IMR-90 (cell line): ENCODE measurements at regions not wholly inside any gene's neighbourhood (a gene's known extent, or its start where the extent isn't known, plus 50 kb on each side); places are given as distances from the start of the nearest gene placed in this dataset.

Experiments used
- ATAC-seq: fragments of 200-7000 bp; cut with Tn5 transposase; 2 replicates; pipeline ENCODE4 v1.9.1; 2020; ENCODE audit warnings: low read depth, mild to moderate bottlenecking, moderate library complexity
- BruUV-seq: library from RNA; stranded (reverse); fragments of 400-500 nt; replicated peaks from 2 replicates; lab custom pipeline; 2021; lab: Mats Ljungman, UMichigan
- CTCF ChIA-PET: fragments of 300-600 bp; formaldehyde crosslinking; extraction: SDS; loops from one replicate; lab custom pipeline; 2021; ENCODE audit warnings: antibody characterized with exemption; lab: Yijun Ruan, JAX
- POLR2A ChIA-PET: fragments of 300-600 bp; sonication (Branson Sonifier 250); formaldehyde crosslinking; loops from one replicate; lab custom pipeline; 2022; ENCODE audit warnings: antibody characterized with exemption; ENCODE audit not compliant: unreplicated experiment; lab: Charles Lee
- DNase-seq: peaks from one replicate; pipeline ENCODE4 v3.0.0; 2013
- H2AFZ ChIP-seq: replicated peaks from 2 replicates; pipeline ENCODE3; 2013; ENCODE audit warnings: low read length, mild to moderate bottlenecking; ENCODE audit not compliant: poor library complexity
- H2AK5ac ChIP-seq: 2 replicates; pipeline ENCODE4 v1.6.1; 2013; ENCODE audit warnings: low read depth, low read length, inconsistent platforms
- H2AK9ac ChIP-seq: replicated peaks from 2 replicates; pipeline ENCODE3; 2013; ENCODE audit warnings: mild to moderate bottlenecking, low read depth, low read length, moderate library complexity; ENCODE audit not compliant: poor library complexity
- H2BK120ac ChIP-seq: 2 replicates; pipeline ENCODE4 v1.6.1; 2013; ENCODE audit warnings: low read depth, low read length, inconsistent platforms
- H2BK15ac ChIP-seq: 3 replicates; pipeline ENCODE4 v1.6.1; 2013; ENCODE audit warnings: low read depth, low read length, inconsistent platforms
- H2BK20ac ChIP-seq: 2 replicates; pipeline ENCODE4 v1.6.1; 2013; ENCODE audit warnings: low read depth, mild to moderate bottlenecking, inconsistent platforms, low read length, moderate library complexity
- H2BK5ac ChIP-seq: 2 replicates; pipeline ENCODE4 v1.6.1; 2013; ENCODE audit warnings: mild to moderate bottlenecking, low read depth, low read length, inconsistent platforms; ENCODE audit not compliant: poor library complexity, severe bottlenecking
- H3K14ac ChIP-seq: replicated peaks from 2 replicates; pipeline ENCODE4 v1.6.1; 2013; ENCODE audit warnings: low read depth, low read length, inconsistent platforms
- H3K18ac ChIP-seq: 2 replicates; pipeline ENCODE4 v1.6.1; 2013; ENCODE audit warnings: low read depth, low read length, control low read depth
- H3K23ac ChIP-seq: 2 replicates; pipeline ENCODE4 v1.6.1; 2013; ENCODE audit warnings: low read depth, low read length, inconsistent platforms
- H3K27ac ChIP-seq: 2 replicates; pipeline ENCODE4 v1.5.1; 2013; ENCODE audit warnings: mild to moderate bottlenecking, control low read depth, low read length; ENCODE audit not compliant: insufficient read depth
- H3K27me3 ChIP-seq: 2 replicates; pipeline ENCODE4 v1.6.1; 2013; ENCODE audit warnings: low read length; ENCODE audit not compliant: control insufficient read depth, insufficient read depth
- H3K36me3 ChIP-seq: 2 replicates; pipeline ENCODE4 v1.6.1; 2013; ENCODE audit warnings: low read length, mixed read lengths; ENCODE audit not compliant: control insufficient read depth, insufficient read depth
- H3K4ac ChIP-seq: 2 replicates; pipeline ENCODE4 v1.6.1; 2013; ENCODE audit warnings: low read depth, low read length, inconsistent platforms
- H3K4me1 ChIP-seq: 2 replicates; pipeline ENCODE4 v1.6.1; 2013; ENCODE audit warnings: low read length, mixed read lengths; ENCODE audit not compliant: control insufficient read depth, insufficient read depth
- H3K4me2 ChIP-seq: 2 replicates; pipeline ENCODE4 v1.6.1; 2013; ENCODE audit warnings: low read depth, mild to moderate bottlenecking, control low read depth, low read length, moderate library complexity
- H3K4me3 ChIP-seq: 2 replicates; pipeline ENCODE4 v1.5.1; 2013; ENCODE audit warnings: low read depth, mild to moderate bottlenecking, control low read depth, low read length, moderate library complexity; ENCODE audit not compliant: insufficient read depth
- H3K56ac ChIP-seq: 2 replicates; pipeline ENCODE4 v1.6.1; 2013; ENCODE audit warnings: low read length, inconsistent platforms; ENCODE audit not compliant: insufficient read depth; ENCODE audit errors: extremely low read depth
- H3K79me1 ChIP-seq, 2 experiments: 2 replicates each; pipeline ENCODE4 v1.6.1; 2013; ENCODE audit warnings: low read length in 2 of 2, inconsistent platforms in 1 of 2, low read depth in 1 of 2
- H3K9ac ChIP-seq: 2 replicates; pipeline ENCODE4 v1.6.1; 2013; ENCODE audit warnings: low read depth, low read length, control low read depth
- H3K9me1 ChIP-seq: 2 replicates; pipeline ENCODE4 v1.6.1; 2013; ENCODE audit warnings: low read length, inconsistent platforms; ENCODE audit not compliant: insufficient read depth
- H3K9me3 ChIP-seq: 2 replicates; pipeline ENCODE4 v1.6.1; 2013; ENCODE audit warnings: low read length; ENCODE audit not compliant: control insufficient read depth, insufficient read depth
- H4K20me1 ChIP-seq: 2 replicates; pipeline ENCODE4 v1.6.1; 2013; ENCODE audit warnings: low read length, inconsistent platforms; ENCODE audit not compliant: insufficient read depth
- H4K5ac ChIP-seq: 2 replicates; pipeline ENCODE4 v1.6.1; 2013; ENCODE audit warnings: mild to moderate bottlenecking, low read depth, low read length, control low read depth
- H4K8ac ChIP-seq, 2 experiments: 2 replicates each; pipeline ENCODE4 v1.6.1; 2013; ENCODE audit warnings: low read depth in 2 of 2, low read length in 2 of 2, control low read depth in 1 of 2, inconsistent platforms in 1 of 2
- H4K91ac ChIP-seq: 2 replicates; pipeline ENCODE4 v1.6.1; 2013; ENCODE audit warnings: low read depth, low read length, inconsistent platforms; ENCODE audit not compliant: insufficient read depth
- BHLHE40 ChIP-seq: fragments of 150-350 bp; IDR thresholded peaks from 2 replicates; pipeline ENCODE4 v1.6.1; 2016; ENCODE audit warnings: mild to moderate bottlenecking, low read depth, low read length
- ELK1 ChIP-seq: fragments of 150-350 bp; IDR thresholded peaks from 2 replicates; pipeline ENCODE4 v1.6.1; 2016; ENCODE audit warnings: low read depth, mild to moderate bottlenecking, low read length, moderate library complexity, borderline replicate concordance
- NFE2L2 ChIP-seq: fragments of 150-350 bp; IDR thresholded peaks from 2 replicates; pipeline ENCODE4 v1.6.1; 2016; ENCODE audit warnings: low read depth, mild to moderate bottlenecking, low read length
- RAD21 ChIP-seq: IDR thresholded peaks from 2 replicates; pipeline ENCODE4 v1.6.1; 2012; ENCODE audit warnings: low read length, improper control_type of control experiment
- SMC3 ChIP-seq: fragments of 150-350 bp; IDR thresholded peaks from 2 replicates; pipeline ENCODE4 v1.6.1; 2016; ENCODE audit warnings: low read depth, mild to moderate bottlenecking, antibody characterized with exemption, low read length, moderate library complexity
- USF2 ChIP-seq: fragments of 150-350 bp; IDR thresholded peaks from 2 replicates; pipeline ENCODE4 v1.6.1; 2017; ENCODE audit warnings: mild to moderate bottlenecking, antibody characterized with exemption, low read length, low read depth
- WGBS, 2 experiments: methylation state at CpG; one replicate each; pipeline versions ENCODE4 v1.1.5 to v1.1.7; 2013; ENCODE audit warnings: missing lambda C conversion rate in 2 of 2; ENCODE audit not compliant: insufficient read length in 1 of 2; ENCODE audit errors: extremely low coverage in 2 of 2; 5-methylcytosine and 5-hydroxymethylcytosine counted together
- dilution Hi-C: fragments of 300-500 bp; cut with HindIII; formaldehyde crosslinking; loops from one replicate; pipeline ENCODE4 v1.14.3; 2018; ENCODE audit warnings: low sequenced_read_pairs; ENCODE audit not compliant: unreplicated experiment
- in situ Hi-C: fragments of 300-500 bp; cut with MboI; formaldehyde crosslinking; loops from 3 replicates; pipeline ENCODE4 v1.14.3; 2019; ENCODE audit warnings: low sequenced_read_pairs, inconsistent platforms, mixed read lengths
- intact Hi-C: fragments of 100-400 bp; cut with micrococcal nuclease; formaldehyde crosslinking; loops from 2 replicates; pipeline ENCODE4 v1.10.0; 2022

- H3K56ac ChIP-seq = no peak overlapping the region
- dilution Hi-C loops = no loop called here
- peaks cover 7% of the 10 kb centered on the region for H3K27me3 ChIP-seq
- no peak overlapping the region for H3K4me2 ChIP-seq
- no peak overlapping the region for H4K5ac ChIP-seq
- intact Hi-C loops = no loop called here
- H2BK5ac ChIP-seq = no peak overlapping the region
- 38% methylated on average over 9 of the region's 10 CpGs; no CpG with 5 or more reads in 1 of the 2 experiments for WGBS, 2 experiments
- no peaks in the 10 kb centered on the region for H3K36me3 ChIP-seq
- no peak overlapping the region for H3K18ac ChIP-seq
- no peak overlapping the region for H4K8ac ChIP-seq
- H2BK20ac ChIP-seq = no peak overlapping the region
- no peak overlapping the region for H2BK15ac ChIP-seq
- H3K4ac ChIP-seq = no peak overlapping the region
- POLR2A ChIA-PET = no interaction called here
- DNase-seq = no peak
- BruUV-seq = no TSS peak
- no peak overlapping the region for H2BK120ac ChIP-seq
- H2AFZ ChIP-seq = no peak overlapping the region
- ATAC-seq = no peak
- H3K4me1 ChIP-seq = no peaks in the 10 kb centered on the region
- H3K9me1 ChIP-seq = no peaks in the 10 kb centered on the region
- no peaks in the 10 kb centered on the region for H3K9me3 ChIP-seq
- H2AK9ac ChIP-seq = no peak overlapping the region
- no peak overlapping the region for H4K91ac ChIP-seq
- H3K23ac ChIP-seq = no peak overlapping the region
- TF ChIP-seq BHLHE40 = no peak
- TF ChIP-seq NFE2L2 = no peak
- no peak for TF ChIP-seq USF2
- TF ChIP-seq SMC3 = no peak
- no peak for TF ChIP-seq RAD21
- no peak for TF ChIP-seq ELK1
- no peak overlapping the region for H3K27ac ChIP-seq
- H4K20me1 ChIP-seq = no peaks in the 10 kb centered on the region
- no peaks in the 10 kb centered on the region for H3K79me1 ChIP-seq
- CTCF ChIA-PET = no interaction called here
- H3K9ac ChIP-seq = no peak overlapping the region
- in situ Hi-C loops = no loop called here
- H3K14ac ChIP-seq = no peak overlapping the region
- H3K4me3 ChIP-seq = no peak overlapping the region
- no peak overlapping the region for H2AK5ac ChIP-seq
Observed at GRCh38 chr12:111152561-111152960, 216.3 kb downstream of the PHETA1 start.
